ENCODE measurements at regions not wholly inside any gene's neighbourhood (a gene's known extent, or its start where the extent isn't known, plus 50 kb on each side); places are given as distances from the start of the nearest gene placed in this dataset.

- no peak for DNase-seq
These were observed 135.9 kb upstream of the PPP2R2D start for GRCh38 chr10:131764929-131765328.

GRCh38 chr10:131766096-131766495, 134.7 kb upstream of the PPP2R2D start:
- DNase-seq: no peak

GRCh38 chr10:131767716-131768115, 133.1 kb upstream of the PPP2R2D start:
- DNase-seq: no peak

- no peak for DNase-seq
These were observed 131.0 kb upstream of the PPP2R2D start for GRCh38 chr10:131769571-131770410.

DNA sequence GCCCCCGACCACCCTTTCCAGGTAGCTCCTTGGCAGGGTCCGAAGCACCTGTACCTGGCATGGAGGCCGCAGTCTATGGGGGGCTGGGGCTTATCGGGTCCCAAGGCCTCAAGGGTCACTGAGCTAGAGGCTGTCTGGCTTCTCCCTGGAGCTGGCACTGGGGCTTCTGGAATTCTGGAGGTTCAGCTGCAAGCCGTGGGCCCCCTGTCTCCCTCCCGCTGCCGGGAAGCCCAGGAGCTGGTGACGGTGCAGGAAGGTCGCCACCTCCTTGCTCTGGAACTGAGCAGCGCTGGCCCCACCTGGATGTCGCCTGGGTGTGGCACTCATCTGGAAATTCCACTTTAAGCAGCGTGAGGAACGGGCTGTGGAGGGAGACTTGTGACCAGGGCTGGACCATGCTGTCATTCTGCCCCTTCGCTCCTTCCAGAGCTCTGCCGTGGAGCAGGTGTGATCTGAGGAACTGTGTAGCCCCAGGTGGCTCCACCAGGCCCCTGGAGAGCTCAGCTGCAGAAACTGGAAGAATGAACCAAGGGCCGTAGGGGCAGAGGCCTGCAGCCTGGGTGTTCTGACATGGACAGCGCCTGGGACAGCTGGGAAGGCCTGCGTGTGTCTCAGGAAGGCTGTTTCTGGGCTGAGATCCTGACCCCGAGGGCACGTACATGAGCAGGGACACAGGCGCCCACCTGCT, 129.7 kb upstream of the PPP2R2D start:
- no peak for DNase-seq

DNA sequence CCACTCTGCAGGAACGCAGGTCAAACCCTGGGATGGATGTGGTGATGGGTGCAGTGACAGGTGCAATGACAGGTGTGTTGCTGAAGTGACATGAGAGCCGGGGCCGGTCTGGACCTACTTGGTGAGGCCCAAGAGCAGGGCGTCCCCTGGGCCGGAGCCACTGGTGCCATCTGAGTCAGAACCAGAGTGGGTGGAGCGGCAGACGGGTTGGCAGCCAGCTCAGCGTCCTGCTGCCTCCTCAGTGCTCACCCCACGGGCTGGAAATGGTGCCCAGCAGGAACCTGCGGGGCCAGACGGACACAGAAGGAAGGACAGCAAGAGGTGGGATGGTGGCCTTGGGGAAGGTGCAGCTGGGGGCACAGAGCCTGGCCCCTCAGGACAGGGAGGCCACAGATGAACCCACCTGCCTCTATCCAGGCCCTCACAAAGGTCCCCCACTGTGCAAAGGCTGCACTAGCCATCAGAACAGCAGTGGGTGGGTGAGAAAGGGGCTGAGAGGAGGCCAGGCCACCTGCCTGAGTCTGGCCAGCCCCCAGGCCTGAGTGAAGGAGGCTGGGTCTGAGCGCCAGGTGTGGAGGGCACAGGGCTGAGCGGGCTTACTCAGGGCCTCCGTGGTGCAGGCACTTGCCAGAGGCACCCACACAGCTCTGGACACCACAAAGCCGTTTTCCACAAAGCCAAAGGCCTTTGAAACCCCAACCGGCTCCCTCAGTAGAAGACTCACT, 129.0 kb upstream of the PPP2R2D start:
- DNase-seq: no peak

DNA sequence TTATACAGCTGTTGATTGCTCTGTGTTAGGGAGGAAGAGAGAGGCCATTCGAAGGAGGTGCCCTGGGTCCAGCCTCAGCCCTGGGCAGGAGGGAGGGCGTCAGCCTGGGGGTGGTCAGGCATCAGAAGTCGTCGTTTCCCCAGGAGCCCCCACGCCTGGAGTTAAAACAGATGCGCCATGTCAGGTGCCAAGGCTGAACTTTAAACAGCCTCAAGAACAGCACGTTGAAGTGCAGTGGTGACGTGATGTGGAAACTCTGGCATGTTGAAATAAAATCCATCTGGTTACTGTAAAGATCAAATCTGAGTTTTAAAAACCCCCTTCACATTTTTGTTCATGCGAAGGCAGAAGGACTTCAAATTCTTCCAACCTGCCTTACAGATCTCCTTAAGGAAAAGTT, 128.4 kb upstream of the PPP2R2D start:
- no peak for DNase-seq

DNA sequence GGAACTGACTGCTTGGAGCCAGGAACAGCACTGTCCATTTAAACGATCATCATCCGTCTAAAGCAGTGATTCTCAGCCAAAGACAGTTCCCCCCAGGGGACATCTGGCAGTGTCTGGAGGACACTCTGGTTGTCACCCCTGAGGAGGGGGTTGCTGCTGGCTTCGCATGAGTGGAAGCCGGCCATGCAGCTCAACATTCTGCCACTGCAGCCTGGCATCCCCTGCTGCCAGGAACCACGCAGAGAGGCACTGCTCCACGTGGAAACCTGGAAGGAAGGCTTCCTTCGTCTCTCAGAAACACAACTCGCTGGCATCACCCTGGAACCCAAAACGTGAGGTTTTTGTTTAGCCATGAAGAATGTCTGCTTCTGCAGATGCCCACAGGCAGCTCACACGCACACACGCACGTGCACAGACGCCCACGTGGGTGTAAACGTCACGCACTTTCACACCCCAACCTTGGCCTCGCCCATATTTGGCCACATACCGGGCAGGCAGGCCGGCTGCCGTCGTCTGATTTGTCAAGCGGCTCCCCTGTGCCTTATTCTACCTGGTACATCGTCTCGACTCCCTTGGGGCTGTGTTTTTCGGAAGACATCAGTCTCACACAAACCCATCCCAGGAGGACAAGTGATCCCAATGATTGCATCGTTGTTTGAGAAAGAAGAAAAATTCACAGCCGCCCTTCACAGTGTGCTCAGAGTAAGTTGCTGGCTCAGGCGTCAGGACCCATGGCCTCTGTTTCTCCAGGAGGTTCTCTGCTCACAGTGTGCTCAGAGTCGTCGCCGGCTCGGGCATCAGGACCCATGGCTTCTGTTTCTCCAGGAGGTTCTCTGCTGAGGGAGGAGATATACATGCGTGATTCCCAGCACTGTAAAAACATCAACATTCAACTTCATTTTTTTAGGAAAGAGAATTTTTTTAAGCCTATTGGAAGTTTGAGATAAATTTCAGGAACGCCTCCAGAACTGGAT, 127.2 kb upstream of the PPP2R2D start:
- DNase-seq: no peak

GRCh38 chr10:131774681-131775085, 126.1 kb upstream of the PPP2R2D start:
- no peak for DNase-seq

- DNase-seq: no peak
These were observed 125.4 kb upstream of the PPP2R2D start for GRCh38 chr10:131775433-131775832.

DNA sequence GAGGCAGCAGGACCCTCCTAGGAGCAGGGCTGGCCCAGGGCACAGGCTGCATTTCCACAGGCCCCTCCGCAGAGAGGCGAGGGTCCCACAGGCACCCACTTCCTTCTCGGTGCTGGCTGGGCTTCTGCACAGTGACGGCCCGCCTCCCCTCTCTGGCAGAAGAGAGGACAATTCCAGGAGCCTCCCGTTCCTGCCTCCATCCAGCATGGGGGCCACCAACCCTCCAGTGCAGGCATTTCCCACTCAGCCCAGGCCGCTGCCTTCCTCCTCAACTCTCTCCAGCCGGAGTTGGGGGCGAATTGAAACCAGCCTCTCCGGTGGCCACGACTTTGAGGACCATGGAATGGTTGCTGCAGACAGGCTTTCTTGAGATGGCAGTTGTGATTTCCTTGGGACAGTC, 125.0 kb upstream of the PPP2R2D start:
- DNase-seq: no peak

DNA sequence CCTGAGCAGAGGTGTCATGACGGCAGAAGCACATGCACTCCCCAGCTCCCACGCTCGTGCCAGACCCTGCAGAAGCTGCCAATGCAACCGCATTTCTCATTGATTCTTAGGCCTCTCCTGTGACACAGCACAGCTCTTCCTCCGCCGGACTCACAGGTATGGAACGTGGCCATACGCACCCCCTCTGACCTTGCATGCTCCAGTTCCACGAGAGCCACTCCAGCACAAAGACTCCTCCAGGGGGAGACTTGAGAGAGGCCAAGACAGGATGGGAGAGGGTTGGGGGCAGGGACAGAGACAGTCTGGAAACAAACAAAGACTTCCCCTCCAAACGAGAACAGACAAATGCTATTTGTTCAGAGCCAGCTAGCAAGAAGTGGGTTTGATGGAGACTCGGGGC, 124.3 kb upstream of the PPP2R2D start:
- no peak for DNase-seq

DNA sequence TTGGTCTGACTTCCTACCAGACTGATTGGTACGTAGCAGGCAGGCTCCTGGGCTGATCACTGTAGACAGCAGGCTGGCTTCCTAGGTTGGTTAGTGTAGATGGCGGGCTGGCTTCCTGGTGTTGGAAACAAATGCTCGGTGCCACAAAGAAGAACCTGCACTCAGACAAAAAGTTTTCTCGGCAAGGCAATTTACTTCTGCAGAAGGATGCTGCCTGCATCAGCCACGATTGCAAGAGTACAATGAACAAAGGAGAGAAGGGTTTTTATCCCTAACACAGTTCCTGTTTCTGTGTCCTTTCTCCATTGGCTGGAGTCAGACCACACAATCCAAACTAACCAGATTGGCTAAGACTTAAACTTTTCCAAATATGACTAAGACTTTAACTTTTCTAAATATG, 123.6 kb upstream of the PPP2R2D start:
- DNase-seq: no peak

DNA sequence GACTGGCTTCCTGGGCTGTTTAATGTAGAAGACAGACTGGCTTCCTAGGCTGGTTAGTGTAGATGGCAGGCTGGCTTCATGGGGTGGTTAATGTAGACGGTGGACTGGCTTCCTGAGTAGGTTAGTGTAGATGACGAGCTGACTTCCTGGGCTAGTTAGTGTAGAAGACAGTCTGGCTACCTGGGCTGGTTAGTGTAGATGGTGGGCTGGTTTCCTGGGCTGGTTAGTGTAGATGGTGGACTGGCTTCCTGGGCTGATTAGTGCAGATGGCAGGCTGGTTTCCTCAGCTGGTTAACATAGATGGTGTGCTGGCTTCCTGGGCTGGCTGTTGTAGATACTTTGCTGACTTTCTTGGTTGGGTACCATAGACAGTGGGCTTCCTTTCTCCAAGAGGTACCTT, 122.9 kb upstream of the PPP2R2D start:
- no peak for DNase-seq

DNA sequence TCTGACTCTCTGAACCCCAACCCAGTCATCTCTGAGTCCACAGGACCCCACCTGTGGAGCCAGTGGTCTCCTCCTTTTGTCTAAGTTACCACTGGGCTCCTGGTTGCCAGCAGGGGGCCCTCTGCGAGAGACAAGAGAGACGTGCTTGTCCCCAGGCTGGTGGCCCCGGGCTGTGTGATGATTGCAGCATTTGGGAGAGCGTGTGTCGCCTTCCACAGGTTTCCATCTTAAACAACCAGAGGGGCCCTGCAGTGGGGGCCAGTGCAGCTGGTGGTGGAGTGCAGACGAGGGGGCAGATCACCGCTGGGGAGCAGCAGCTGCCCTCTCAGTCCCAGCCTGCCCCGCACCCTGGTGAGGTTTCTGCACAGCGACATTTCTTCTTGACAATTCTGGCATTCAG, 122.4 kb upstream of the PPP2R2D start:
- no peak for DNase-seq

GRCh38 chr10:131778842-131779241, 122.0 kb upstream of the PPP2R2D start:
- DNase-seq: no peak

GRCh38 chr10:131779661-131780394, 121.0 kb upstream of the PPP2R2D start:
- DNase-seq: no peak

DNA sequence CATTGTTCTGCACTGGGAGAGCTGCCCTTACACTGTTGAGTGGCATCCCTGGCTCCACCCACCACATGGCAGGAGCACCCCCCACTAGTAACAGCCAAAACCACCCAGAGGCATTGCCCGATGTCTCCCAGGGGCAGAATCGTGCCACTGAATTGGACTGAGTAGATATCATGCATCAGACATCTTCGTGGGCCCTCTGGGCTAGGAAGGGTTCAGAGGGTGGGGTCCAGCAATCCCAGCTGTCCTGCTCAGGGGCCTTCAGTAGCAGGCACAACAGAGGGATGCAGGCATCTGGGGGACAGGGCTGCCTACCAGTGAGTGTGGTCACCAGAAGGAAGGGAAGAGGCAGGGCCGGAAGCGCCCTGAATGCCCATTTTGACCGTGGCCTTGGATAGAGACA, 119.7 kb upstream of the PPP2R2D start:
- DNase-seq: no peak

GRCh38 chr10:131781791-131782190, 119.0 kb upstream of the PPP2R2D start:
- DNase-seq: no peak

GRCh38 chr10:131784363-131785120, 116.3 kb upstream of the PPP2R2D start:
- no peak for DNase-seq

- DNase-seq: no peak
These were observed 115.7 kb upstream of the PPP2R2D start for GRCh38 chr10:131785121-131785460.

Measured in DMS153 (cell line).